ENCODE measurements at regions not wholly inside any gene's neighbourhood (a gene's known extent, or its start where the extent isn't known, plus 50 kb on each side); places are given as distances from the start of the nearest gene placed in this dataset.

GRCh38 chr13:19048381-19048780 lies 133.2 kb downstream of the TUBA3C start:
- TF ChIP-seq CTCF (IDR thresholded peaks at IDR 0.05) = no peak
- no peak for TF ChIP-seq POLR2A (IDR thresholded peaks at IDR 0.05)
- no peak for TF ChIP-seq EP300 (IDR thresholded peaks at IDR 0.05)
